ENCODE measurements at regions not wholly inside any gene's neighbourhood (a gene's known extent, or its start where the extent isn't known, plus 50 kb on each side); places are given as distances from the start of the nearest gene placed in this dataset.
A peak's percentile ranks its signal among the peaks of the same experiment; 100 is the strongest.

GRCh38 chr11:24356501-24356900 lies 140.4 kb upstream of the LUZP2 start:
- Histone ChIP-seq H3K27ac (no peak overlapping the region), H3K9me3 (peaks cover 0 to 14% (median 2%) of the 10 kb centered on the region in 12 donors), H3K36me3 (no peaks in the 10 kb centered on the region), H3K27me3 (no peaks in the 10 kb centered on the region), H3K4me1 (no peaks in the 10 kb centered on the region), H3K4me3 (no peak overlapping the region)
- WGBS, 4 donors = 26 to 45% (median 43%) methylated on average over 3 of the region's 3 CpGs
- DNase-seq (no peak), ATAC-seq (no peak)
- intact Hi-C loops (cut with DNase I) = no loop called here
- TF ChIP-seq POLR2A (IDR thresholded peaks at IDR 0.05) (no peak), CTCF (IDR thresholded peaks at IDR 0.05) (no peak)

GRCh38 chr11:24357620-24358410 lies 139.0 kb upstream of the LUZP2 start:
- Histone ChIP-seq H3K27me3 (no peaks in the 10 kb centered on the region), H3K36me3 (no peaks in the 10 kb centered on the region), H3K9me3 (peaks cover 0 to 21% (median 4%) of the 10 kb centered on the region in 12 donors), H3K27ac (no peak overlapping the region), H3K4me1 (no peaks in the 10 kb centered on the region), H3K4me3 (no peak overlapping the region)
- ATAC-seq = no peak
- DNase-seq = peak in 1 of 5 donors; percentile 10
- 70 to 82% (median 76%) methylated on average over 6 to 8 of the region's 8 CpGs for WGBS, 4 donors
- intact Hi-C loops (cut with DNase I) = no loop called here
- TF ChIP-seq CTCF (IDR thresholded peaks at IDR 0.05) = no peak
- no peak for TF ChIP-seq POLR2A (IDR thresholded peaks at IDR 0.05)

GRCh38 chr11:24372491-24372890 lies 124.4 kb upstream of the LUZP2 start:
- DNase-seq = no peak
- ATAC-seq = no peak
- Histone ChIP-seq H3K36me3 (no peaks in the 10 kb centered on the region), H3K27ac (no peak overlapping the region), H3K4me3 (no peak overlapping the region), H3K9me3 (peaks cover 0 to 11% (median 0%) of the 10 kb centered on the region in 12 donors), H3K27me3 (no peaks in the 10 kb centered on the region), H3K4me1 (no peaks in the 10 kb centered on the region)
- 65 to 75% (median 66%) methylated on average over 1 of the region's 1 CpG for WGBS, 4 donors
- TF ChIP-seq POLR2A (IDR thresholded peaks at IDR 0.05) (no peak), CTCF (IDR thresholded peaks at IDR 0.05) (no peak)
- intact Hi-C loops (cut with DNase I) = no loop called here

- Histone ChIP-seq H3K9me3 (peaks cover 0 to 11% (median 0%) of the 10 kb centered on the region in 12 donors), H3K36me3 (no peaks in the 10 kb centered on the region), H3K4me3 (no peak overlapping the region), H3K27me3 (no peaks in the 10 kb centered on the region), H3K4me1 (no peaks in the 10 kb centered on the region), H3K27ac (no peak overlapping the region)
- ATAC-seq (no peak), DNase-seq (no peak)
- intact Hi-C loops (cut with DNase I) = no loop called here
- TF ChIP-seq CTCF (IDR thresholded peaks at IDR 0.05) = no peak
- no peak for TF ChIP-seq POLR2A (IDR thresholded peaks at IDR 0.05)
- WGBS, 4 donors = 64 to 87% (median 71%) methylated on average over 1 of the region's 1 CpG
Measured at GRCh38 chr11:24373516-24373915, 123.3 kb upstream of the LUZP2 start.
